Frontal cortex (tissue), 3 donors: ENCODE measurements at regions not wholly inside any gene's neighbourhood (a gene's known extent, or its start where the extent isn't known, plus 50 kb on each side); places are given as distances from the start of the nearest gene placed in this dataset.
"Not testable (repeated sequence)": the region's sequence is repeated elsewhere in the genome, so short reads cannot be mapped to it uniquely, and the experiment has no call there.

Source experiments
- DNase-seq, 2 donors: peaks; one replicate each; pipeline ENCODE4 v3.0.0; 2012; ENCODE audit warnings: low spot score in 2 of 2
- FAIRE-seq: peaks from 2 replicates; lab custom pipeline; 2012; peaks lifted over from hg19 to GRCh38; lab: Jason Lieb, UNC
- donor health status: control.
- donor health status: control.
- donor health status: control.

GRCh38 chr7:91720260-91720937, 160.1 kb downstream of the MTERF1 start:
- FAIRE-seq, result no peak
- DNase-seq, result no peak

GRCh38 chr7:91722831-91723230, 157.7 kb downstream of the MTERF1 start:
- DNase-seq (no peak), FAIRE-seq (no peak)

GRCh38 chr7:91729046-91729445, 151.5 kb downstream of the MTERF1 start:
- DNase-seq, FAIRE-seq: not testable (repeated sequence)

GRCh38 chr7:91731976-91732375, 148.5 kb downstream of the MTERF1 start:
- no peak for FAIRE-seq
- no peak for DNase-seq

- FAIRE-seq (peak; percentile 34), DNase-seq (no peak)
Measured at GRCh38 chr7:91749418-91749817, 131.1 kb downstream of the MTERF1 start.

GRCh38 chr7:91750091-91750490, 130.4 kb downstream of the MTERF1 start:
- FAIRE-seq (no peak), DNase-seq (no peak)

- DNase-seq (no peak), FAIRE-seq (no peak)
Measured at GRCh38 chr7:91752102-91752501, 128.4 kb downstream of the MTERF1 start.

- not testable (repeated sequence) for DNase-seq, FAIRE-seq
Measured at GRCh38 chr7:91754280-91754679, 126.2 kb downstream of the MTERF1 start.

GRCh38 chr7:91755121-91755520, 125.4 kb downstream of the MTERF1 start:
- not testable (repeated sequence) for FAIRE-seq, DNase-seq

GRCh38 chr7:91759205-91759863, 121.2 kb downstream of the MTERF1 start:
- DNase-seq, result no peak

GRCh38 chr7:91767820-91768219, 112.7 kb downstream of the MTERF1 start:
- DNase-seq (no peak), FAIRE-seq (no peak)

More at GRCh38 chr7:91759205-91759863, 121.2 kb downstream of the MTERF1 start:
- FAIRE-seq, result no peak

GRCh38 chr7:91771394-91771793, 109.1 kb downstream of the MTERF1 start:
- DNase-seq (no peak), FAIRE-seq (no peak)

- no peak for FAIRE-seq
- no peak for DNase-seq
Measured at GRCh38 chr7:91771921-91772815, 108.3 kb downstream of the MTERF1 start.

- DNase-seq (no peak), FAIRE-seq (no peak)
Measured at GRCh38 chr7:91776171-91776570, 104.3 kb downstream of the MTERF1 start.

- FAIRE-seq (no peak), DNase-seq (no peak)
Measured at GRCh38 chr7:91777522-91777921, 103.0 kb downstream of the MTERF1 start.

- no peak for DNase-seq
- no peak for FAIRE-seq
Measured at GRCh38 chr7:91778416-91778815, 102.1 kb downstream of the MTERF1 start.

- FAIRE-seq, result no peak
- no peak for DNase-seq
Measured at GRCh38 chr7:91780521-91780920, 100.0 kb downstream of the MTERF1 start.

- FAIRE-seq, result no peak
- peak in 1 of 2 donors; percentile 18 for DNase-seq
Measured at GRCh38 chr7:91784469-91784868, 96.0 kb downstream of the MTERF1 start.

GRCh38 chr7:91787931-91788330, 92.6 kb downstream of the MTERF1 start:
- DNase-seq, result no peak
- no peak for FAIRE-seq

GRCh38 chr7:91789086-91789485, 91.4 kb downstream of the MTERF1 start:
- FAIRE-seq (no peak), DNase-seq (no peak)

GRCh38 chr7:91789558-91789957, 90.9 kb downstream of the MTERF1 start:
- no peak for DNase-seq
- FAIRE-seq, result no peak
